SJSA1 (cell line): ENCODE measurements at regions not wholly inside any gene's neighbourhood (a gene's known extent, or its start where the extent isn't known, plus 50 kb on each side); places are given as distances from the start of the nearest gene placed in this dataset.

Source experiments
- DNase-seq, 2 experiments: peaks; one replicate each; pipeline ENCODE4 v3.0.0-alpha.2; 2015 to 2020; ENCODE audit warnings: low spot score in 2 of 2, low read depth in 1 of 2
- H3K27ac ChIP-seq: fragments of 250-450 bp; sonication (Bioruptor Pico); 2 replicates; pipeline ENCODE4 v1.5.1; 2020; ENCODE audit warnings: mild to moderate bottlenecking, moderate library complexity
- H3K27me3 ChIP-seq: fragments of 250-450 bp; sonication (Bioruptor Pico); replicated peaks from 2 replicates; pipeline ENCODE4 v1.5.1; 2020; ENCODE audit warnings: mild to moderate bottlenecking, moderate library complexity
- H3K36me3 ChIP-seq: fragments of 250-450 bp; sonication (Bioruptor Pico); 2 replicates; pipeline ENCODE4 v1.5.1; 2020; ENCODE audit warnings: mild to moderate bottlenecking
- H3K4me1 ChIP-seq: fragments of 250-450 bp; sonication (Bioruptor Pico); replicated peaks from 2 replicates; pipeline ENCODE4 v1.6.1; 2021; ENCODE audit warnings: mild to moderate bottlenecking
- H3K4me3 ChIP-seq: fragments of 250-450 bp; sonication (Bioruptor Pico); 2 replicates; pipeline ENCODE4 v1.5.1; 2020; ENCODE audit warnings: mild to moderate bottlenecking
- H3K9me3 ChIP-seq: fragments of 250-450 bp; sonication (Bioruptor Pico); replicated peaks from 2 replicates; pipeline ENCODE4 v1.5.1; 2020; ENCODE audit warnings: mild to moderate bottlenecking

- H3K27ac ChIP-seq = no peak overlapping the region
- H3K36me3 ChIP-seq = no peaks in the 10 kb centered on the region
- H3K4me3 ChIP-seq = no peak overlapping the region
- H3K9me3 ChIP-seq = no peaks in the 10 kb centered on the region
- H3K4me1 ChIP-seq = no peaks in the 10 kb centered on the region
- no peaks in the 10 kb centered on the region for H3K27me3 ChIP-seq
- DNase-seq = no peak
Measured at GRCh38 chr4:28921886-28922285, 1798.3 kb upstream of the PCDH7 start.

- Histone ChIP-seq H3K27ac (no peak overlapping the region), H3K4me1 (no peaks in the 10 kb centered on the region), H3K4me3 (no peak overlapping the region), H3K9me3 (no peaks in the 10 kb centered on the region), H3K36me3 (no peaks in the 10 kb centered on the region), H3K27me3 (no peaks in the 10 kb centered on the region)
- DNase-seq = no peak
Measured at GRCh38 chr4:28926156-28926555, 1794.0 kb upstream of the PCDH7 start.

- no peak for DNase-seq
- H3K4me1 ChIP-seq = no peaks in the 10 kb centered on the region
Measured at GRCh38 chr4:28942631-28943030, 1777.5 kb upstream of the PCDH7 start.

DNA sequence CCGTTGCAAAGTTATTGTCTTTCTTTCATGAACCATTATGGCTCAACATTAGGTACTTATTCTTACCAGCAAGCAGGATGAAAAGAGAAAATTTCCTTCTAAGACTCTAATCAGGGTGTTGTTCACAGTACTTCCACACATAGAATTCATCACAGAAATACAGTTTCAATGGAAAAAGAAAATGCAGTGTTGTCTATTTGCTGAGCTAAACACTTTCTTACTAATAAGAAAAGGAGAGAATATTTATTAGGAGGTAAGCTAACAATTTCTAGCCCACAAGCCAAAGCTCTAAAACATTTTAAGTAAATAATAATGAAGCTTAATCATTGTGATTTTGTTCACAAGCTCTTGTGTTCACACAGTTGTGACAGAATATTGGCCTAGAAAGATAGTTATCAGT lies 1772.8 kb upstream of the PCDH7 start:
- Histone ChIP-seq H3K9me3 (no peaks in the 10 kb centered on the region), H3K27ac (no peak overlapping the region), H3K4me3 (no peak overlapping the region), H3K4me1 (no peaks in the 10 kb centered on the region), H3K36me3 (no peaks in the 10 kb centered on the region), H3K27me3 (no peaks in the 10 kb centered on the region)
- no peak for DNase-seq

More at GRCh38 chr4:28942631-28943030, 1777.5 kb upstream of the PCDH7 start:
- Histone ChIP-seq H3K27me3 (no peaks in the 10 kb centered on the region), H3K4me3 (no peak overlapping the region), H3K27ac (no peak overlapping the region), H3K9me3 (no peaks in the 10 kb centered on the region), H3K36me3 (no peaks in the 10 kb centered on the region)

DNA sequence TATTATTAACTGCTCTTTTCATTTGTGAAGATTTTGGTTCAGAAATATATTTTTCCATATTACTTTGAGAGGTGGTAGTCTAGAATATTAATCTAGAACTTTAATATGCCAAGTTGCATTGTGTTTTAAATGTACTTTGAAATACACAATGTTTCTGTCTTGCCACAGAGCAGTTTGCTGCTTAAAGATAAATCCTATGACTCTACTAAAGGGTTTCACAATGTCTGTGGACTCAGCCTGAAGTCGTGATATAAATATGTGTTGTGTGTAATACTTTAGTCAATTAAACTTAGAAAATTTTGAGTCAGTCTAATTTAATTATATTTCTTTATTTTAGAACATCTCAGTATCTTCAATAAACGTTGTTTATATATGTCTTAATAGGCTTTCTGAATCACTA lies 1771.7 kb upstream of the PCDH7 start:
- Histone ChIP-seq H3K36me3 (no peaks in the 10 kb centered on the region), H3K9me3 (no peaks in the 10 kb centered on the region), H3K27ac (no peak overlapping the region), H3K27me3 (no peaks in the 10 kb centered on the region), H3K4me3 (no peak overlapping the region), H3K4me1 (no peaks in the 10 kb centered on the region)
- no peak for DNase-seq

- Histone ChIP-seq H3K27ac (no peak overlapping the region), H3K36me3 (no peaks in the 10 kb centered on the region), H3K27me3 (no peaks in the 10 kb centered on the region), H3K4me1 (no peaks in the 10 kb centered on the region), H3K4me3 (no peak overlapping the region), H3K9me3 (no peaks in the 10 kb centered on the region)
- no peak for DNase-seq
Measured at GRCh38 chr4:28966982-28967381, 1753.2 kb upstream of the PCDH7 start.

- no peaks in the 10 kb centered on the region for H3K4me1 ChIP-seq
- H3K36me3 ChIP-seq = no peaks in the 10 kb centered on the region
- H3K27me3 ChIP-seq = no peaks in the 10 kb centered on the region
- H3K4me3 ChIP-seq = no peak overlapping the region
- DNase-seq = no peak
- no peak overlapping the region for H3K27ac ChIP-seq
- H3K9me3 ChIP-seq = no peaks in the 10 kb centered on the region
Measured at GRCh38 chr4:28973587-28974350, 1746.4 kb upstream of the PCDH7 start.

DNA sequence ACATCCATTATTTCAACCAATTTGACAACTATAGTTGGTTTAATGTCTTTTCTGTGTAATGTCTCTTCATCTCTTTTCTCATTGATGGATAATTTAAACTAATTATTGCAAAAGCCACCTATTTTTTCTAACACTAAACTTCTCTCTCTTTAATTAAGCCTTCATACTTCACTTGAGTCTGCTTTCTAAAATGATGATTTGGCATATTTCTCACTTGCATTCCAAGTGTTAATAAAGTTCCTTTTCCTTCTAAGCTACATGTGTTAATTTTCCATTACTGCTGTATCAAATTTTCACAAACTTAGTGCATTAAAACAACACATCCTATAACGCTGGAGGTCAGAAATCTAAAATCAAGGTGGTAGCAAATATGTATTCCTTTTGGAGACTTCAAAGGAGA lies 1743.8 kb upstream of the PCDH7 start:
- DNase-seq = no peak
- H3K9me3 ChIP-seq = no peaks in the 10 kb centered on the region
- no peaks in the 10 kb centered on the region for H3K27me3 ChIP-seq
- no peak overlapping the region for H3K27ac ChIP-seq
- H3K4me1 ChIP-seq = no peaks in the 10 kb centered on the region
- H3K4me3 ChIP-seq = no peak overlapping the region
- no peaks in the 10 kb centered on the region for H3K36me3 ChIP-seq

DNA sequence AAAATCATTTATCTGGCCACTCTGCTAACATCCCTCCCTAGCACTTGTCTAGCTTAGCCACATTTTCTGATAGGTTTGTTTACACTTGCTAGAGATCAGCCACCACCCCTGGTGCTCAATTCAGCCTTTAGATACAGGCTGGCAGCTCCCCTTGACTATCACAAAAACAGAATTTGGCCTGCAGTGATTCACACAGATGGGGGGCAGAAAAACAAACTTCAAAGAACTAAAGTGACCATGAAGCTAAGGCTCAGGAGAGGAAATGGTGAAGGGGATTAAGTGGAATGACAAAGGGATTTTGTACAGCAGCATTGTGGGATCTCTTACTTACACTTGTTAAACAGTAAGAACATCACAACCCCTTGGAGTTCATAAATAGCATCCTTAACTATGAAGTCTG lies 1718.0 kb upstream of the PCDH7 start:
- Histone ChIP-seq H3K27me3 (no peaks in the 10 kb centered on the region), H3K4me1 (no peaks in the 10 kb centered on the region), H3K9me3 (no peaks in the 10 kb centered on the region), H3K36me3 (no peaks in the 10 kb centered on the region), H3K27ac (no peak overlapping the region), H3K4me3 (no peak overlapping the region)
- no peak for DNase-seq

DNA sequence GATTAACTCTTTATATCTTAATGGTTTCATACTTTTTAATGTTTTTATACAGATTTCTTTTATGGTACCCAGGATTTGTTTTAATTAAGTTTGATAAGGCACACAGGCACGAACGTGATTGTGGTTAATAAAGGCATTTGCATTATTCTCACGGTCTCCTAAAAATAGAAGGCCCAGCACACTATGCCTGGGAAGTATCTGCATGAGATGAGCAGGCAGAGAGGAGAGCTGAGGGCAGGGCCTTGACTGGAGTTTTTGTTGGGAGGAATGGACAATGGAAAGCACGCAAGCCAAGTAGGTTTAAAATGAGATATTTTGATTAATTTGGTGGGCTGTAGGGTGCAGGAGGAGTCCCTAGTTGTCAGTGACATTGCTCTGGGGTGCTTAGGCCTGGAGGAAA lies 1714.3 kb upstream of the PCDH7 start:
- Histone ChIP-seq H3K27me3 (no peaks in the 10 kb centered on the region), H3K27ac (no peak overlapping the region), H3K4me3 (no peak overlapping the region), H3K9me3 (no peaks in the 10 kb centered on the region), H3K4me1 (no peaks in the 10 kb centered on the region), H3K36me3 (no peaks in the 10 kb centered on the region)
- no peak for DNase-seq

- no peak for DNase-seq
- Histone ChIP-seq H3K27me3 (no peaks in the 10 kb centered on the region), H3K36me3 (no peaks in the 10 kb centered on the region), H3K4me3 (no peak overlapping the region), H3K4me1 (no peaks in the 10 kb centered on the region), H3K27ac (no peak overlapping the region), H3K9me3 (no peaks in the 10 kb centered on the region)
Measured at GRCh38 chr4:29009908-29010307, 1710.3 kb upstream of the PCDH7 start.

DNA sequence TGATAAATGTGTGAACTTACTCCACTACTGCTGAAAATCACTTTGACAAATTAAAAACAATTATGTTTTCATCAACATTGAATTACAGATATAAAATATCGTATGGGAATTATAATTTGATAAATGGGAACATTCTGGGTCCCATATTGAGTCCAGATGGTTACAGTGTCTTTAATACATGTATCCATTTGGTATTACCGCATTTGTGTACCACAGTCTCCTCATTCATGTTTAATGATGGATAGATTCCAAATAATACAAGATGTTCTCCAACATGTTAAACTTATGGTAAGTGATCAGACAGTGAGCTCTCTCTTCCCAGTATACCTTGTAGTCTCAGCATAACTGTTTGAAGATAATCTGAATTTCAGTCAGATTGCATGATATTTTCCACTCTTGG lies 1706.8 kb upstream of the PCDH7 start:
- H3K4me3 ChIP-seq = no peak overlapping the region
- H3K4me1 ChIP-seq = no peaks in the 10 kb centered on the region
- no peaks in the 10 kb centered on the region for H3K9me3 ChIP-seq
- H3K36me3 ChIP-seq = no peaks in the 10 kb centered on the region
- no peak overlapping the region for H3K27ac ChIP-seq
- no peaks in the 10 kb centered on the region for H3K27me3 ChIP-seq
- DNase-seq = no peak

DNA sequence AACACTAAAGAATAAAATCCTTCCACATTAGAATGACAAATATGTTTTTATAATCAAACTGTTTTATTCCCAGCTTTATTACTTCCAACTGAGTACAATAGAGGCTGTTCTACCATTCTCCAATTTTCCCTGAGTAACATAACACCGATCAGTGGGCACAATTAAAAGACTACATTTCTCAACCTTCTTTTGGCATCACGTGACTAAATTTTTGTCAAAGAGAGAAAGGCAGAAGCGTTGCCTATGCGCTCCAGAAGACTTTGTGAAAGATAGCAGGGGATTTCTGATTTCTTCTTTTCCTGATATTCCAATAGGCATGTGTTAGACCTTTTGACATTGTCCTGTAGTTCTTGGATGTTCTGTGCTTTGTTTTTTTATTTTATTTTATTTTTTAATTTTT lies 1705.6 kb upstream of the PCDH7 start:
- no peak overlapping the region for H3K4me3 ChIP-seq
- H3K4me1 ChIP-seq = no peaks in the 10 kb centered on the region
- no peak for DNase-seq
- no peaks in the 10 kb centered on the region for H3K9me3 ChIP-seq
- no peaks in the 10 kb centered on the region for H3K36me3 ChIP-seq
- no peaks in the 10 kb centered on the region for H3K27me3 ChIP-seq
- H3K27ac ChIP-seq = no peak overlapping the region

DNA sequence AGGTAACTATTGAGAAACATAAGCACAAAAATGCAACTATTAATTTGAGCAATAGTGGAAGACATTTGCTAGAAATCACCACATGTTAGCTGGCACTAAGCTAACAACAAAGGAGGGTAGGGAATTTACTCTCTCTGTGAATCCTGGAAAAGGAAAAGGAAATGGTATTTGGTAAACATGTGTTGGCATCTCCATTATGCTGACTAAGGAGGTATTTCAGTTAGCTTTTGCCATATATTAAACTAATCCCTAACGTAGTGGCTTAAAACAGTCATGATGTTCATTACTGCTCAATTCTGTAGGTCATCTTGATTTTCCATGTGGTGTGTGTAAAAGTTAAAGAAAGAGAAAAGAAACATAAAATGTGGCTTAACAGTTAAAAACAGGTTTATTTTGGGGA lies 1686.5 kb upstream of the PCDH7 start:
- Histone ChIP-seq H3K4me3 (no peak overlapping the region), H3K27me3 (no peaks in the 10 kb centered on the region), H3K27ac (no peak overlapping the region), H3K9me3 (no peaks in the 10 kb centered on the region), H3K4me1 (no peaks in the 10 kb centered on the region), H3K36me3 (no peaks in the 10 kb centered on the region)
- DNase-seq = no peak

DNA sequence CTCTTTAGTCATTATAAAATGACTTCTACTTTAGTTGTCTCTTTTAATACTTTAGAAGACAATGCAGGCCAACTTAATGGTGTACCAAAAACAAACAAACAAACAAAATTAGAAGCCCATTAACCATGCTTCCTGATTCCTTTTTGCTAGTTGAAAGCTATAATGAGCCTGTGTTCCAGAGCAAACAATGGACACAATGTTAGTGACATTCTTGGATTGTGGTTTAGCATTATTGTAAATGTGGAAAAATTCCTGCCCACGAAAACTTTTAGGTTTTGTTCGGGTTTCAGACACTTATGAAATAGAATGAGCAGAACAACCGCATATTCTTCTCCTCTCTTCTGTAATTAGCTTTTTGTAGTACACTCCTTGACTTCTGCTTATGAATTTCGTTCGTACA lies 1682.7 kb upstream of the PCDH7 start:
- H3K4me1 ChIP-seq = no peaks in the 10 kb centered on the region
- H3K36me3 ChIP-seq = no peaks in the 10 kb centered on the region
- no peak overlapping the region for H3K27ac ChIP-seq
- H3K4me3 ChIP-seq = no peak overlapping the region
- H3K9me3 ChIP-seq = no peaks in the 10 kb centered on the region
- no peak for DNase-seq
- no peaks in the 10 kb centered on the region for H3K27me3 ChIP-seq
